ENCODE measurements at regions not wholly inside any gene's neighbourhood (a gene's known extent, or its start where the extent isn't known, plus 50 kb on each side); places are given as distances from the start of the nearest gene placed in this dataset.

- no peak overlapping the region for H3K27ac ChIP-seq
- DNase-seq = no peak
- intact Hi-C loops (cut with DNase I) = no loop called here
- H3K4me1 ChIP-seq = peaks cover 13% of the 10 kb centered on the region
- H3K27me3 ChIP-seq (ENCODE audit: low read depth) = no peaks in the 10 kb centered on the region
- H3K9me3 ChIP-seq = no peaks in the 10 kb centered on the region
- H3K4me3 ChIP-seq = no peak overlapping the region
- TF ChIP-seq CTCF (IDR thresholded peaks at IDR 0.05) = no peak
- no peaks in the 10 kb centered on the region for H3K36me3 ChIP-seq
- ATAC-seq = peak in 1 of 2 donors; percentile 48
Measured at GRCh38 chr2:12883906-12884305, 167.2 kb downstream of the TRIB2 start.

GRCh38 chr2:12884713-12885282 is 168.1 kb downstream of the TRIB2 start:
- no peak for DNase-seq
- Histone ChIP-seq H3K27ac (no peak overlapping the region), H3K4me3 (no peak overlapping the region), H3K4me1 (peaks cover 13% of the 10 kb centered on the region), H3K9me3 (no peaks in the 10 kb centered on the region), H3K36me3 (no peaks in the 10 kb centered on the region), H3K27me3 (ENCODE audit: low read depth) (no peaks in the 10 kb centered on the region)
- ATAC-seq = peak; percentile 46 to 56
- intact Hi-C loops (cut with DNase I) = no loop called here
- no peak for TF ChIP-seq CTCF (IDR thresholded peaks at IDR 0.05)

GRCh38 chr2:12890066-12890465 is 173.3 kb downstream of the TRIB2 start:
- Histone ChIP-seq H3K27me3 (ENCODE audit: low read depth) (no peaks in the 10 kb centered on the region), H3K9me3 (no peaks in the 10 kb centered on the region), H3K27ac (no peak overlapping the region), H3K4me1 (no peaks in the 10 kb centered on the region), H3K36me3 (no peaks in the 10 kb centered on the region), H3K4me3 (no peak overlapping the region)
- intact Hi-C loops (cut with DNase I) = no loop called here
- no peak for DNase-seq
- no peak for TF ChIP-seq CTCF (IDR thresholded peaks at IDR 0.05)
- ATAC-seq = no peak

- no peak for TF ChIP-seq CTCF (IDR thresholded peaks at IDR 0.05)
- Histone ChIP-seq H3K27ac (no peak overlapping the region), H3K4me1 (no peaks in the 10 kb centered on the region), H3K36me3 (no peaks in the 10 kb centered on the region), H3K9me3 (no peaks in the 10 kb centered on the region), H3K4me3 (no peak overlapping the region), H3K27me3 (ENCODE audit: low read depth) (no peaks in the 10 kb centered on the region)
- intact Hi-C loops (cut with DNase I) = no loop called here
- no peak for DNase-seq
- no peak for ATAC-seq
Measured at GRCh38 chr2:12890481-12890991, 173.8 kb downstream of the TRIB2 start.

GRCh38 chr2:12895017-12895416 is 178.3 kb downstream of the TRIB2 start:
- ATAC-seq (no peak), DNase-seq (no peak)
- Histone ChIP-seq H3K9me3 (no peaks in the 10 kb centered on the region), H3K27ac (no peak overlapping the region), H3K27me3 (ENCODE audit: low read depth) (no peaks in the 10 kb centered on the region), H3K36me3 (no peaks in the 10 kb centered on the region), H3K4me3 (no peak overlapping the region), H3K4me1 (peaks cover 10% of the 10 kb centered on the region)
- TF ChIP-seq CTCF (IDR thresholded peaks at IDR 0.05) = no peak
- intact Hi-C loops (cut with DNase I) = no loop called here

Data from lower lobe of right lung (tissue), 2 donors.